NOMO-1 (cell line): ENCODE measurements at regions not wholly inside any gene's neighbourhood (a gene's known extent, or its start where the extent isn't known, plus 50 kb on each side); places are given as distances from the start of the nearest gene placed in this dataset.

Experiments used
- DNase-seq, 2 experiments: peaks; one replicate each; lab custom pipeline; 2025; ENCODE audit not compliant: unreplicated experiment in 2 of 2; lab: John Stamatoyannopoulos, UW

DNA sequence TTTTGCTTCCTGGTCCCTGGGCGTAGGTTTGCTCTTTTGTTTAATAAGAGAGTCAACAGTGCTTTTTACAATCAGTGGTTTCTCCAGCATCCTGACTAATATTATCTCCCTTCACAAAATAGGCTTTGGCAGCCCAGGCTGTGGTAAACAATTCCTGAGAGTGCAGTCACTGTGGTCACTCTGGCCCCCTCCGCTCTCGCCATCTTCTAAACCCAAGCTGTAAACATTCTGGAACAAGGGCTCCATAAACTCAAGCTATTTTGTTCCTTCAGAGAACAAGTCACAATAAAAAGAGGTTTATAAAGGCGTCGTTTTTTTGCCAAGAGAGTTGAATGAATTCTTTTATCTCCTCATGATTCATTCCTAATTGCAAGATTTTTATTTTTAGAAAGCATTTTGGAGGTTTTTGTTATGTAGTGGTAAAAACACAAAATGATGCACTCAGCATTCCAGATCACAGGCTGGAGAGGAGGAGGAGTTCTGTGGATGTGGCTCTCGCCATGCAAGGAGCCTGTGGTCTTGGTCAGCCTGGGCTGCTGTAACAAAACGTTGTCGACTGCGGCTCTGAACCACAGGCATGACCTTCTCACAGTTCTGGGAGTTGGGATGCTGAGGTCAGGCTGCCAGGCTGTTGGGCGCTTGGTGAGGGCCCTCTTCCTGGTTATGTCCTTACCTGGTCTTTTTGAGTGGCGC, 486.4 kb upstream of the FAT1 start:
- no peak for DNase-seq

DNA sequence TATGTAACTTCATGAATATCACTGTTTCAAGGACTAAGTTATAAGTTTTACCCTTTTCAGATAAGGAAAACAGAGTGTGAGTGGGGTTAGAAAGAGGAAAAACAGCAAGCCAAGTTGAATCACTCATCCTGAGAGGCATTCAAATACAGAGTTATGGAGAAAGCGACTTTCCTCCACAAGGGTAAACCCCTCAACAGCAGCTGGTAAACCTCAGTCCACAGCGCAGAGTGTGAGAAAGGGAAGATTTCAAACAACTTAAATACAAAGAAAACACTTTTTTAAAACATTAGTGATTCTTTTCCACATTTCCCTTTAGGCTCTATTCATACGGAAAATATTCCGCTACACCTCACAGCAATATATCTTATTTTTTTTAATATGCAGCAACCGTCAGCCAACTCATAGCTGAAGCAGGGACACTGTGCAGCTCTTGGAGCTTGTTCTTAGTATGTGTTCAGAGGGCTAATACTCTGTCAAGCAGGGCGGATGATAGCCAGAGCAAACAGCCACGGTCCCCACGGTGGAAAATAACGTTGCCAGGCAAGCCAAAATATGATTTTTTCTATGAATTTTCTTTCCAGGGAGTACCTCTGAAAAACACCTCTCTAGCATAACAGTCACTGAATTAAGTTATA, 488.9 kb upstream of the FAT1 start:
- no peak for DNase-seq

DNA sequence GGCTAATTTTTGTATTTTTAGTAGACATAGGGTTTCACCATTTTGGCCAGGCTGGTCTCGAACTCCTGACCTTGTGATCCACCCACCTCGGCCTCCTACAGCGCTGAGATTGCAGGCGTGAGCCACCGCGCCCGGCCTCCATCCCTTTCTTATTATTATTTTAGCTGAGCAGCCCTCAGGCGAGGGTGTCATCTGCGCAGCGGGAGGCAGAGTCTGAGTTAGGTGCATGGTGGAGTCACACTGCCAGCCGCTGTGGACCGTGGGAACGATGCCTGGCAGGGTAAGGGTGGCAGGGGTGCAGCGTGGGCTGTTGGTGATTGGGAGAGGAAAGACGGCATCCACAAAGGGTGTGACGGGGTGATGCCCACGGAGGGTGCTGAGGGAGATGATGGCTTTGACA, 491.8 kb upstream of the FAT1 start:
- no peak for DNase-seq

GRCh38 chr4:187218705-187219245, 495.1 kb upstream of the FAT1 start:
- no peak for DNase-seq

- no peak for DNase-seq
Measured at GRCh38 chr4:187224560-187224959, 500.9 kb upstream of the FAT1 start.

DNA sequence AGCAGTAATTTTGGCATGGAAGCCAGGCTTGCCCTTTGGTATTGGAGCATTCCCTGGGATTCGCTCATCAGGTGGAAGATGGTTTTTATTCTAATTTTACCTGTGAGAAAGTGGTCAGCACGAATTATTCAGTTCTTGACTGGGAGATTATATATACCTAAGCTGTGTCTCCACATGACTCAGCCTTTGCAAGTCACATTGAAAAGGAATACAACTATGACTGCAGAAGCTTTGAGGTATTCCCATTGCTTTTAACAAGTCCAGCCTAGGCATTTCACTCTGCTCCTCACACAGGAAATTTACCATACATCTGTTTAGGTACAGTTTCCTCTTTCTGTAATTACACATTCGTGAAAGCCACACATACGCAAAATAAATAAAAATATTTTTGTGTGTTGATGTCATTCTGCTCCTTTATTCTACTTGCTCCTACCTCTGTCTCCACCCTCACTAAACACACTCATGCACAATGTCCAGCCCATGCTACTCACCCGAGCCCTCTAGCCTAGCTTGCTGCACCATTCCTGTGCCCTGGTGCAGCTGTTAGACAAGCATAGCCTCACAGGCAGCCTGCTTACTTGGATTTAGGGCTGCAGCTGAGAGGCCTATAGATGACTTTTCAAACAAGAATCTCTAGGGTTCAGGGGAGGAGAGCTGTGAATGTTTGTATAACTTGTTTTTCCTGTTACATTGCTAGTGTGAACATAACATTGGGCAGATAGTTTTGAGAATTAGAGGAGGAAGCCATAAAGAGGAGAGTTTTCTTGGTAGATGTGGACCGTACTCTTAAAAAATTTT, 504.4 kb upstream of the FAT1 start:
- no peak for DNase-seq

- no peak for DNase-seq
Measured at GRCh38 chr4:187232196-187232595, 508.5 kb upstream of the FAT1 start.

GRCh38 chr4:187232796-187233195, 509.1 kb upstream of the FAT1 start:
- no peak for DNase-seq

GRCh38 chr4:187235456-187236170, 512.0 kb upstream of the FAT1 start:
- no peak for DNase-seq

DNA sequence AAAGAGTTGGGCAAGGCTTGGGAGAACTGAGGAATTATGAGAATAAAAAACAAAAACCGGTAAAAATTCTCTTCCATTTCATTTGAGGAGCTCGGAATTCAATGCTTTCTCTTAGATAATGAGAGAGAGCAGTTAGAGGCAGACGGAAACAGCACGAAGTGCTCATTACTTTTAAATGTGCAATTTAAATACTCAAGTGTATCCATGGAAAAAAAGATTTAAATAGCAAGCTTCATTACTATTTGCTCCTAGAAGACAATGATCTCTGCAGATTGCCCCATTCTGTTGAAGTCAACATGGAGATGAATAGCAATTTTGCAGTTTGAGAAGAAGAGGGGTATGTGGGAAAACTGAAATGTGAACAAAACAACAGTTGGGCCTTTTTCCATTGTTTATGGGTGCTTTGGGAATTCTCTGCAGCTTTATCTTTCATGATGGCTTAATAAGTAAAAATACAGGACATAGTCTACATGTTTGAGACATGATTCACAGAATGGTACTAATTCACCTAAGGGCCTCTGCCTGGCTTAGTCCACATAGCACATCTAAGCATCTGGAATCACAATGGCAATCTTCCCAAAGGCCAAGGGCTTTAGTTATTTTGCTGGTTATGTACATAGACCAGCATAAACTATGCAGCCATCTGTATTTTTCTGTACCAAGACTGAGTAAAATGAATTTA, 512.7 kb upstream of the FAT1 start:
- DNase-seq = no peak

DNA sequence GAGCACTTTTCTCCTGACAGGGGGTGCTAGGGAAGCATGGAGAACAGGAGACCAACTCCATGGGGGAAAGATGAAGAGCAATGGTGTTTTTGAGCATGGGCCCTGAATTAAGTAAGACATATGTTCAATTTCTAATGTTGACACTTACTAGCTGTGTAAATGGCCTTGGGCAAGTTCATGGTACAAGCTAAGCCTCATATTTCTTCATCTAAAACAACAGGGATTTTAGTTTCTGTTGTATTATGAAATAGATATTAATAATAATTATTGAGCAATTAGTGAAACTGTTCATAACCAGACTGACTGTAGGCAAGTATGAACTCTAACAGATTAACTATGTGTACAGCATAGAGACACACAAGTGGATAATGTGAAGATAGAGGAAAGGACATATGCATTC, 515.0 kb upstream of the FAT1 start:
- DNase-seq = no peak

DNA sequence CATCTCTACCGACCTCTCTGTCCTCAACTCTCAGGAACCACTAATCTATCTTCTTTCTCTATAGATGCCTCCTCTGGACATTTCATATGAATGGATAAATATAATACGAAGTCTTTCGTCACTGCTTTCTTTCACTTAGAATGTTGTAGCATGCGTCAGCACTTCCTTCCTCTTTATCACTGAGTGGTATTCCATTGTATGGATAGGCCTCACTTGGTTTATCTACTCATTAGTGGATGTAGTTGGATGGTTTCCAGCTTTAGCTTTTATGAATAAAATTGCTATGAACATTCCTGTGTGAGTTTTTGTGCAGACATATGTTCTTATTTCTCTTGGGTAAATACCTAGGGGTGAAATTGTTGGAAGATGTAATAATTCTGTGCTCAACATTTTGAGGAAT, 528.2 kb upstream of the FAT1 start:
- no peak for DNase-seq

DNA sequence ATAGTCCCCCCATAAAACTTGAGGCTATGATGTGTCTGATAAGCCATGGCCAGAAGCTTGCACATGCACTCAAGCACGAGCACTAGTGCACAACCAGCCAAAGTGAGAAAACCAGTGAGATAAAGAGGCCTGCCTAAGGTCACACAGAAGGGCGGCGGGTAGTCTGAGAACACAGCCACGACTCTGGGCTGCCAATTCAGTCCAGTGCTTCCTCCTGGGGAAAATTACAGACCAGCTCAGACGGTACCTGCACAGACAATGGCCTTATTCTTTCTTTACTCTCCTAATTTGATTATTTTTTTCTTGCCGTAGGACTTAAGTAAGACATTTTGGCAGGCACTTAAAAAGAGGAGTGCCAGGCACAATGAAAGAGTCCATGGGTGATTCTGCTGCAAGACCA, 533.2 kb upstream of the FAT1 start:
- no peak for DNase-seq

DNA sequence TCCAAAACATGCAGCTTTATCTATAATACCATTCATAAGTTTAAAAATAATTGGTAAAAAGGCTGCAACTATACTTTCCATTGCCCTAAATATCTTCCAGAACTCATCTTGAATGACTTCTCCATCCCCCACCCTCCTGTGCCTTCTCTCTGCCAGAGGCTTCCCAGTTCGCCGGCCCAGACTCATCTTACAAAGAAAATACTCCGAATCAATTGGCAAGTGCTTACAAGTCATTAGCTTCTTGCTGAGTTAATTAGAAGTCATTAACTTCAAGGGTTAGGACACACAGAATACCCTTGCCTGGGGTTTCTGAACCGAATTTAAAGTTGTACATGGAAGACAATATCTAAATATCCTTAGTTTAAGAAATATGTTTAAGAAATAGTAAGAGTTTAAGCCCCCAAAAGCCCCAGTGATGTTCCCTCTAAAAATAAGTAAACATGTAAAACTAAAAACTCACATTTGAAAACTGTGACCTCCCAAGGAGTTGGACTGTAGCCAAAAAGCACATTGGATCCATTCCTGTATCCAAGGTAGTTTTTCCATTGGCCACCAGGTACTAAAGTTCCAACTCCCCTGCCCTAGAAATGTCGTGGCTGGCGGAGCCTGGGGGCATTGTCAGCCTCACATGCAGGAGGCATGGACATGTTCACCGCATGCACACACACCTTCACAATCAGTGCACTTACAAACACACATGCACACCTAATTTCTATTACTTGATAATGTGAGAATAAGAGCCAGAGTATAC, 535.2 kb upstream of the FAT1 start:
- DNase-seq = no peak

DNA sequence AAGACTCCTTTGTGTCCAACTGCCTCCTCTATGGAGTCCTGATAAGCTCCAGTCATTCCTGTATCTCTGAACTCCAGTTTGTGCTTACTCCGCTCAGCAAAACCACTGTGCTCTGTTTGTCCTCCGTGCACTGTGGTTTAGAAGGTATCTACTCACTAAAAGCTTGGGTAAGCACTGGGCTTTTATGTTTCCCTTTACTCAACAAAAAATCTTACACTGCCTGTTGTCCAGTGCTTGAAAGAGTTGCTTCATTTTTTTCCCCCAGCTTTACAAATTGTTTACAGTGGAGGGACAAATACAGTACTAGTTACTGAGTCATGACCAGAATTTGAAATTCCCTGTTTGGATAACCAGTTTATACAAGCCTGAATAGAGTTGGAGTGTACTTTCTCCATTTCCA, 545.3 kb upstream of the FAT1 start:
- no peak for DNase-seq

- no peak for DNase-seq
Measured at GRCh38 chr4:187270154-187270553, 546.5 kb upstream of the FAT1 start.

- no peak for DNase-seq
Measured at GRCh38 chr4:187271848-187272247, 548.2 kb upstream of the FAT1 start.

DNA sequence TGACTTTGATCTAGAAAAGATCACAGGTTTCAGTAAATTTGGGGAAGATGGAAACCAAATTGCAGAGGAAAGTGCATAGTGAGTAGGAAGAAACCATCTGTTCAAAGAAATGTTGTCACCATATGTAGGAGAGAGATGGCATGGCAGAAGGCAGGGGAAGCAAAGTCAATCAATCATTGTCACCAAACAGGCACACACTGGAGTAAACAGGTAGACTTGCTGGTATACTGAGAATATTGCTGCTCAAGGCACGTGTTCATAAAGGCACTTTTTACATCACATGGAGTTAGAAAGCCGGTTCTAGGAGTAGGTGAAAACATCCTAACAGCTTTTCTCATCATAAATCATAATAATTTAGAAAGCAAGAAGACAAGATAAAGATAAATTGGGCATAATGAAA, 550.5 kb upstream of the FAT1 start:
- no peak for DNase-seq

- no peak for DNase-seq
Measured at GRCh38 chr4:187276736-187277408, 553.2 kb upstream of the FAT1 start.
